ENCODE measurements at regions not wholly inside any gene's neighbourhood (a gene's known extent, or its start where the extent isn't known, plus 50 kb on each side); places are given as distances from the start of the nearest gene placed in this dataset.

DNA sequence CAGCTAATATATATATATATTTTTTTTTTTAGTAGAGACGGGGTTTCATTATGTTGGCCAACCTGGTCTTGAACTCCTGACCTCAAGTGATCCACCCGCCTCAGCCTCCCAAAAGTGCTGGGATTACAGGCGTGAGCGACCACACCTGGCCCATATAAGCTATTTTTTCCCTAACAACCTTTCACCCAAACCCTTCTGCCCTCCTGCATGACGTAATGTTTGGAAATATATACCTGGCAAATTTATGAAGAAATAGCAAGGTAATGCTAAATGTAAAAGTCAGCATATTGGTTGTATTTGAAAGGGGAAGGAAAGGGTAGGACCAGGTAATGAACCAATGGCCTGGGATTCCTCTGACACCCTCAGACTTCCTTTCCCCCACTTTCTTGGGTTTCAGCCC, 325.5 kb upstream of the ARID1B start:
- TF ChIP-seq EZH2 (IDR thresholded peaks at IDR 0.05; ENCODE audit: low read length) = no peak
- TF ChIP-seq, protein P1, sequence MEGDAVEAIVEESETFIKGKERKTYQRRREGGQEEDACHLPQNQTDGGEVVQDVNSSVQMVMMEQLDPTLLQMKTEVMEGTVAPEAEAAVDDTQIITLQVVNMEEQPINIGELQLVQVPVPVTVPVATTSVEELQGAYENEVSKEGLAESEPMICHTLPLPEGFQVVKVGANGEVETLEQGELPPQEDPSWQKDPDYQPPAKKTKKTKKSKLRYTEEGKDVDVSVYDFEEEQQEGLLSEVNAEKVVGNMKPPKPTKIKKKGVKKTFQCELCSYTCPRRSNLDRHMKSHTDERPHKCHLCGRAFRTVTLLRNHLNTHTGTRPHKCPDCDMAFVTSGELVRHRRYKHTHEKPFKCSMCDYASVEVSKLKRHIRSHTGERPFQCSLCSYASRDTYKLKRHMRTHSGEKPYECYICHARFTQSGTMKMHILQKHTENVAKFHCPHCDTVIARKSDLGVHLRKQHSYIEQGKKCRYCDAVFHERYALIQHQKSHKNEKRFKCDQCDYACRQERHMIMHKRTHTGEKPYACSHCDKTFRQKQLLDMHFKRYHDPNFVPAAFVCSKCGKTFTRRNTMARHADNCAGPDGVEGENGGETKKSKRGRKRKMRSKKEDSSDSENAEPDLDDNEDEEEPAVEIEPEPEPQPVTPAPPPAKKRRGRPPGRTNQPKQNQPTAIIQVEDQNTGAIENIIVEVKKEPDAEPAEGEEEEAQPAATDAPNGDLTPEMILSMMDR (optimal IDR thresholded peaks at IDR 0.05 in 1 of 3, IDR thresholded peaks at IDR 0.05 in 1 of 3, conservative IDR thresholded peaks at IDR 0.05 in 1 of 3; ENCODE audit: extremely low read depth in 1 of 3, insufficient read depth in 2 of 3, low read length in 3 of 3) = no peak
- FAIRE-seq (no peak), DNase-seq (ENCODE audit: low read depth, low spot score) (no peak)
- no peak overlapping the region for H3K4me3 ChIP-seq (ENCODE audit: control insufficient read depth in 2 of 3, extremely low read depth in 1 of 3, insufficient read depth in 2 of 3, low read depth in 1 of 3, low read length in 3 of 3)
- H3K27me3 ChIP-seq (ENCODE audit: control insufficient read depth, extremely low read depth, insufficient read depth, low read length) = no peaks in the 10 kb centered on the region
- no peaks in the 10 kb centered on the region for H4K20me1 ChIP-seq (ENCODE audit: control insufficient read depth, extremely low read depth, insufficient read depth, low read length)
- peaks cover 6% of the 10 kb centered on the region for H3K4me1 ChIP-seq (ENCODE audit: control insufficient read depth, extremely low read depth, insufficient read depth, low read length)
- H3K79me2 ChIP-seq (ENCODE audit: control insufficient read depth, insufficient read depth, low read length) = no peaks in the 10 kb centered on the region
- no peak overlapping the region for H3K4me2 ChIP-seq (ENCODE audit: control insufficient read depth, extremely low read depth, insufficient read depth, low read depth, low read length)
- H3K9me1 ChIP-seq (ENCODE audit: control insufficient read depth, extremely low read depth, insufficient read depth, low read length) = no peaks in the 10 kb centered on the region
- no peaks in the 10 kb centered on the region for H3K9me3 ChIP-seq (ENCODE audit: control insufficient read depth, low read depth, low read length)
- H3K36me3 ChIP-seq (ENCODE audit: control insufficient read depth in 2 of 2, extremely low read depth in 1 of 2, insufficient read depth in 2 of 2, low read length in 2 of 2) = no peaks in the 10 kb centered on the region
- H3K9ac ChIP-seq (ENCODE audit: control insufficient read depth, extremely low read depth, insufficient read depth, low read length) = no peak overlapping the region
- H3K27ac ChIP-seq (ENCODE audit: control insufficient read depth, insufficient read depth, low read length) = no peak overlapping the region
- dilution Hi-C loops (cut with MboI; ENCODE audit: extremely low pct_ligation_motif_present, low sequenced_read_pairs) = no loop called here
- no peak overlapping the region for H2AFZ ChIP-seq (ENCODE audit: control insufficient read depth, low read length)

DNA sequence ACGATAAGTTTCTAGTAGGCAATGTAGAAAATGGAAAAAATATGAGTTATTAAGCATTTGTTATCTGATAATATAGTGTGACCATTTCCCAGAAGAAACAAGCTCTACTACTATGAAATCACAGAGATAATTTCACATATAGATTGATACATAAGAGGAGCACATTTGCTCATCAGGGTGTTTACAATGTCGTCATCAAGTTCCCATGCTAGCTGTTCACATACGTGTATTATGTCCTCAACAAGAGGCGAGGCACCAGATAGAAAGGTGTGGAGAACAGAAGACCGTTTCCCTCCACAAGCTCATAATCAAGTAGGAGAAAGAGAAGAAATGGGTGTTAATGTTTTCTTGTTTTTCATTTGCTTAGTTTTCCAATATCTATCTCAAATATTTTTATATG, 326.1 kb upstream of the ARID1B start:
- H3K27me3 ChIP-seq (ENCODE audit: control insufficient read depth, extremely low read depth, insufficient read depth, low read length) = no peaks in the 10 kb centered on the region
- dilution Hi-C loops (cut with MboI; ENCODE audit: extremely low pct_ligation_motif_present, low sequenced_read_pairs) = no loop called here
- H3K27ac ChIP-seq (ENCODE audit: control insufficient read depth, insufficient read depth, low read length) = no peak overlapping the region
- H3K79me2 ChIP-seq (ENCODE audit: control insufficient read depth, insufficient read depth, low read length) = no peaks in the 10 kb centered on the region
- no peaks in the 10 kb centered on the region for H3K9me3 ChIP-seq (ENCODE audit: control insufficient read depth, low read depth, low read length)
- peaks cover 6% of the 10 kb centered on the region for H3K4me1 ChIP-seq (ENCODE audit: control insufficient read depth, extremely low read depth, insufficient read depth, low read length)
- no peaks in the 10 kb centered on the region for H3K9me1 ChIP-seq (ENCODE audit: control insufficient read depth, extremely low read depth, insufficient read depth, low read length)
- FAIRE-seq = no peak
- DNase-seq (ENCODE audit: low read depth, low spot score) = no peak
- no peak overlapping the region for H3K4me3 ChIP-seq (ENCODE audit: control insufficient read depth in 2 of 3, extremely low read depth in 1 of 3, insufficient read depth in 2 of 3, low read depth in 1 of 3, low read length in 3 of 3)
- TF ChIP-seq EZH2 (IDR thresholded peaks at IDR 0.05; ENCODE audit: low read length) = no peak
- TF ChIP-seq, protein P1 (optimal IDR thresholded peaks at IDR 0.05 in 1 of 3, IDR thresholded peaks at IDR 0.05 in 1 of 3, conservative IDR thresholded peaks at IDR 0.05 in 1 of 3; ENCODE audit: extremely low read depth in 1 of 3, insufficient read depth in 2 of 3, low read length in 3 of 3) = no peak
- no peaks in the 10 kb centered on the region for H3K36me3 ChIP-seq (ENCODE audit: control insufficient read depth in 2 of 2, extremely low read depth in 1 of 2, insufficient read depth in 2 of 2, low read length in 2 of 2)
- no peak overlapping the region for H2AFZ ChIP-seq (ENCODE audit: control insufficient read depth, low read length)
- H3K9ac ChIP-seq (ENCODE audit: control insufficient read depth, extremely low read depth, insufficient read depth, low read length) = no peak overlapping the region
- no peak overlapping the region for H3K4me2 ChIP-seq (ENCODE audit: control insufficient read depth, extremely low read depth, insufficient read depth, low read depth, low read length)
- no peaks in the 10 kb centered on the region for H4K20me1 ChIP-seq (ENCODE audit: control insufficient read depth, extremely low read depth, insufficient read depth, low read length)

Measured in keratinocyte (primary cell).